HG03521 (cell line): ENCODE measurements at regions not wholly inside any gene's neighbourhood (a gene's known extent, or its start where the extent isn't known, plus 50 kb on each side); places are given as distances from the start of the nearest gene placed in this dataset.
A peak's percentile ranks its signal among the peaks of the same experiment; 100 is the strongest.
"Not testable (repeated sequence)": the region's sequence is repeated elsewhere in the genome, so short reads cannot be mapped to it uniquely, and the experiment has no call there.

Experiments
- ATAC-seq: cut with Tn5 transposase; IDR thresholded peaks from one replicate; pipeline ENCODE4 v1.9.1; 2021; ENCODE audit warnings: mild to moderate bottlenecking, moderate library complexity; ENCODE audit not compliant: unreplicated experiment

- no peak for ATAC-seq
Measured at GRCh38 chr7:114182837-114183236, 231.8 kb upstream of the FOXP2 start.

DNA sequence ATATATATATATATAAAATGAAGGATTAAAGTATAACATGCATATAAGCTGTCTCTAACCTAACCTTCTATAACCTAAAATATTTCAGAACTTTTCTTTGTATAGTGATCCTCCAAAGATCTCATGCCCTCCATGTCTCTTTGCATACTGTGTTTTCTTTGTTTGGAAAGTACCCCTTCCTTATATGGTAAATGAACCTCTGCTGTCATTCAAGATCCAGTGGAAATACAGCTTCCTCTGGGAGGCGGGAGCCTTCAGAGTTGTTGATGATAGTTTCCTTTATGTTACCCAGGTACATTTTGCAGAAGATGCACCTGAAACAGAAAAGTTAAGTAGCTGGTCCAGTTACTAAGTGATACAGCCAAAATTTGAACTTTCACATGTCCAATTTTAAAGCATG is 233.3 kb upstream of the FOXP2 start:
- no peak for ATAC-seq

DNA sequence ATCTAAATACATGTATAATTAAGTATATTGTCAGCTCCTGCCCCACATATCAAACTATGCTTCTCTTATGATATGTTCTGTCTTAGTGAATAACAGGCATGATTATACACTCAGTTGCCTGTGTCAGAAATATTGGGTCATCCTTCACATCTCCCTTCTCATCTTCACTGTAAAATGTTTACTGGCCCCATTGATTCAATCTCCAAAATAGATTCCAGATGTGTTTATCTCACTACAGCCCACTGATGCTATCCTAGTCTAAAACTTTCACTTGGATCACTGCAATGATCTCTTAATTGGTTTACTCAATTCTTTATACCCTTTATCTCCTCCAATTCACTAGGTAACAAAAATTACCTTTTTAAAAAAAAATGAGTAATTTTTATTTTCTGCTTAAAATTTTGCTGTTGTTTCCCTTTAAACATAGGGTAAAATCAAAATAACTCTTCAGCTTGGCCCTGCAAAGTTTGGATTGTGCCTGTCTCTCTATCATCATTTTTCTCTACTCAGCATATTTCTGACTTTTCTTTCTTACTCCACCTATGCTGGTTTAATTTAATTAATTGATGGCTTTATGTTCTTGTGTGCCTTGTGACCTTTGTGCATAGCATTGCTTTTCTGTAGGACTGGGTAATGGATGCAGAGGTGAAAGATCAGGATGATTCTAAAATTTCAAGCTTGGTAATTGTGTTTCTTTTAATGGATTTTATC is 233.9 kb upstream of the FOXP2 start:
- ATAC-seq = no peak

DNA sequence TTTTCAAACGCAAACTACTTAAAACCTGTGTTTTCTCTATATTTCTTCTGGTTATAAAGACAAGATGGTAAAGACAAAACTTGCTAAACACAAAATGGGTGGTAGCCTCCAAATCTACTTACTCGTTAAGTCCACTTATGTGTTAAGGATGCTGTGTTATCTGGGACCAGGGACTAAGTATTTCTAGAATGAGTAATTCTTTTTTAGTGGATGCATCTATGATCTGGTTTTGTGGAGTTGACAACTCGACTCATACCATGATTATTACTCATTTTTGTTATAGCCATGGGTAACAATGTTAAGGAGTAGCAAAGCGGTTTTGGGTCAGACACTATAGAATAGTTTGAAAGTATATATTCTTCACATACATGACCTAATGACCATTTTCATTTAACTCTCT is 239.5 kb upstream of the FOXP2 start:
- no peak for ATAC-seq

GRCh38 chr7:114173170-114173890 is 241.3 kb upstream of the FOXP2 start:
- no peak for ATAC-seq

GRCh38 chr7:114169389-114169788 is 245.2 kb upstream of the FOXP2 start:
- ATAC-seq = not testable (repeated sequence)

DNA sequence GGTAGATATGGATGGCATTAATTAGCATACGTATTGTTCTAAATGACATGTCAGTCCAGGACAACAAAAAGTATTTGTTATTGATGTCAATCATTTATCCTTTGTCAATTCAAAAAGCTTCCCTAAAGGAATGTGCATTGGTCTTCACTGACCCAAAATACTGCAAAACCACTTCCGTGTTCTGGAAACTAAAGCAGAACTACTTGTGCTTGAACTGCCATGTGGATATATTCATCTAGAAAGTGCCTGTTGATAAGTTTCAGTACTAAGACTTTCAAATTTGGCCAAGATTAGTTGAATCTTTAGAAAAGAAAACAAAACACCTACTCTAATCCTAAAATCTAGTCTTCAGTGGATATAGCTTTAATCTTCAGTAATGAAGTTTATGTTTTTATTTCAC is 242.1 kb upstream of the PPP1R3A start:
- ATAC-seq = peak; percentile 50

- ATAC-seq = no peak
Measured at GRCh38 chr7:114158854-114159253, 240.0 kb upstream of the PPP1R3A start.

DNA sequence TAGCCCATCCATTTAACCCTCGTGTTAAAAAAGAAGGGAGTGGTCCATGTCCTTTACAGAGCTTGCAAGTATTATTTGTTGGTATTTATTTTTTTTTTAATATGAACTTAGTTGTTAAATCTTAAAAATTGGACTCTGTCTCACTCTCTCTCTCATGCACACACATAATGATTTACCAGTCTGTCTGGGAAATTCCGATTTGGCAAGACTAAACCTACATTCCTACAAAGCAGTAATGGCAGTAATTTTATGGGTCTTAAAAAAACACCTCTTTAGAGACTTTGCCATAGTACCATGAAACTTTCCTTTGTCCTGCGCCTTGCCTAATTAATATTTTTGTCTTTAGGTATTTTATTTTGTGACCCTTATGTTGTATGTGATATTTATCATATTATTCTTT is 239.5 kb upstream of the PPP1R3A start:
- ATAC-seq = no peak

DNA sequence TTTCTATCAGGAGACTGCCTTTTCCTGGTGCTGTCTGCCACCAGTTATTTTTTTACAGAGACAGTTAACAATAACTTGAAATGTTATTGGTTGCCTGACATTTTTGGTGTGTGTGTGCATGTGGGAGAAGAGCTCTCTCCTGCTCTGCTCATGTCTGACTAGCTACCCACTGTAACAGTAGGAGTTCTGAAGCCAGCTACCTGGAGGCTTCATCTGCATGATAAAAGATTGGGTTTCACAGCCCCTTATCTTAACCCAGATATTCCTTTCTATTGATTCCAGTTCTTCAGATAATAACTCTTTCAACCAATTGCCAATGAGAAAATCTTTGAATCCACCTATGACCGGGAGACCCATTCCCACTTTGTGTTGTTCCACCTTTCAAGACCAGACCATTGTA is 237.4 kb upstream of the PPP1R3A start:
- ATAC-seq = no peak

GRCh38 chr7:114155116-114156110 is 236.6 kb upstream of the PPP1R3A start:
- no peak for ATAC-seq

GRCh38 chr7:114153700-114154099 is 234.9 kb upstream of the PPP1R3A start:
- no peak for ATAC-seq

DNA sequence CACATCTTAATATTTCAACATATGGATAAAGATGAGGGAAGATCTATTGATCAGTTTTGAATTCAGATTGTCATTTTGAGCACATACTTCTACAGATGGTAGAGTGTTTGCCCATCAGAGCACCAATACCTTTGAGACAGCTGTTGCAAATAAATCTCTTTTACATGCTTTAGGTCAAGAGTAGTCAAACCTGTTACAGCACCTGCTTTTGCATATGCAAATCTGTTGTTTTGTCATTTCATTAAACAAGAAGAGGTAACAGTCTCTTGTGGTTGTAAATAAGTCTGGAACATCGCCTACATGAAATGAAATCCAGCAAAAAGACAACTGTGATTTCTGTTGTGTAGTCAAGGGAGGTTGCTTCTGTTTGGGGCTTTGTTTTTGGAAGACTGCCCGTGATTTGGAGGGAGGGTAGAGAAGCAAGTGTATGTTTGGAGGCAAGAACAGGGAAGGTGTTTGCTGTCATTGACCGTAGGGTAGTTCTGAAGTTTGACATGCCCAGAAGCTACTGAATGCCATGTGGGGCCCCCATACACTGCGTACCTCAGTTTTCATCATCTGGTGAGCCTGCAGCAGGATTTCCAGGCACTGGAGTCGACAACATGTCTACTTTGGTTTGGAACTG is 233.6 kb upstream of the PPP1R3A start:
- ATAC-seq = no peak

DNA sequence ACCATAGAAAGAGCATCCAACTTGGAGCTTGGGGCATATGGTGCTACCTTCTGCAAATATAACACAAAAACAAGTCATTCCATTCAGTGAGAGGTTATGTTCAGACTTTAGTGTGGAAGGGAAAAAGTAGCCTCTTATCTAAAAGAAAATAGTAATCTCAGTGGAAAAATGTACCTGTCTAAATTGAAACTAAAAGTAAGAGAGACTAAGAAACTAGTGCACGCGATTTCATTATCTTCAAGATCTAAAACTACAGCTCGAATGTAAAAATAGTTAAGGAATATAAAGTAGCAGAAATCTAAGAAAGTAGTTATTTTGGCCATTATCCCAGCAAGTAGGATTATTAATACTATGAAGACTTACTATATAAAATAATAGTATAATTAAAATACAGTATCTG is 233.0 kb upstream of the PPP1R3A start:
- ATAC-seq = no peak

- ATAC-seq = no peak
Measured at GRCh38 chr7:114150689-114151088, 231.9 kb upstream of the PPP1R3A start.

- ATAC-seq = no peak
Measured at GRCh38 chr7:114148779-114149178, 230.0 kb upstream of the PPP1R3A start.

DNA sequence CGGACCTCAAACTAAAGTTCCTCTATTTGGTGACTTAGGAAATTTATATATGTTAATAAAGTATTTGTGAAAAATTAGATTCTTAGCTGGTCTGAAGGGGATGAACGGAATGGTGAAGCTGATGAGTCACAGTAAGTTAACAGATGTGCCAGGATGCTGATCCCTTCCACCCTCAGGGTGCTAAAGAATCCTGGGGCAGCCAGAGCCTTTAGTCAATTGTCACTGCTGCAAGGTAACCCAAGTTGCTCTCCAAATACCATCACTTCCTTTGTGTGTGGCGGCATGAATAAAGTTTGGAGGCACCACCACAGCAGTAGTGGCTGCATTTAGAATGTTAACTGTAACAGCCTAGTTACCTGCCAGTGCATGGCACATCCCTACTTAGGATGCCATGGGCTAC is 222.6 kb upstream of the PPP1R3A start:
- ATAC-seq = no peak

DNA sequence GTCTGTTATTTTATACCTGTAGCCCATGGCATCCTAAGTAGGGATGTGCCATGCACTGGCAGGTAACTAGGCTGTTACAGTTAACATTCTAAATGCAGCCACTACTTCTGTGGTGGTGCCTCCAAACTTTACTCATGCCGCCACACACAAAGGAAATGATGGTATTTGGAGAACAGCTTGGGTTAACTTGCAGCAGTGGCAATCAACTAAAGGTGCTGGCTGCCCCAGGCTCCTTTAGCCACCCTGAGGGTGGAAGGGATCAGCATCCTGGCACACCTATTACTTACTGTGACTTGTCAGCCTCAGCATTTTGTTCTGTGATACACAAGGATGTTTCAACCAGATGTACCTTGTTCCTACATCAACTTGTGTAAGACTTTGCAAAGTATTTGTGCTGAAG is 221.8 kb upstream of the PPP1R3A start:
- no peak for ATAC-seq

GRCh38 chr7:114139690-114140089 is 220.9 kb upstream of the PPP1R3A start:
- not testable (repeated sequence) for ATAC-seq

- no peak for ATAC-seq
Measured at GRCh38 chr7:114138587-114138986, 219.8 kb upstream of the PPP1R3A start.

DNA sequence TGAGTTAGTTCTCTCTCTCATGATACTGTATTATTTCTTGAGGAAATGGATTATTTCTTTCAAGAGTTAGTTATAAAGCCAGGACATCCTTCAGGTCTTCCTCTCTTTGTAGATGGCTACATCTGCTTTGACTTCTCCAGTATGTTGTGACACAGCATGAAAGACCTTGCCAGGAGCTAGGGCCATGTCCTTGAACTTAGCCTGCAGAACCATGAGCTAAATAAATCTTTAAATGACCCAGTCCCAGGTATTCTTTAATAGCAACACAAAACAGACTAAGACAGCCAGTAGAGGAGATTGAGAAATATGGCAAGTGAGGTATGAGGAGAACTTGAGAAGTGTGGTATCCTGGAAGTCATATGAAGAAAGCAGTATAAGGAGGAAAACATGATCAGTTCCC is 214.9 kb upstream of the PPP1R3A start:
- ATAC-seq = no peak
